Spleen (tissue), 11 donors: ENCODE measurements at regions not wholly inside any gene's neighbourhood (a gene's known extent, or its start where the extent isn't known, plus 50 kb on each side); places are given as distances from the start of the nearest gene placed in this dataset.

Experiments used
- DNase-seq: peaks from one replicate; pipeline ENCODE4 v3.0.0-alpha.2; 2020
- H3K27ac ChIP-seq, 8 donors: fragments of 200-600 bp; sonication (generic) in 7 of 8; 1 replicate in 4 of 8; 2 replicates in 4 of 8; pipeline versions ENCODE4 v1.5.0 to v1.8.0; 2016 to 2021; ENCODE audit warnings: inconsistent platforms in 4 of 8, mild to moderate bottlenecking in 4 of 8, moderate library complexity in 1 of 8
- H3K27me3 ChIP-seq, 7 donors: fragments of 200-600 bp; sonication (generic) in 6 of 7; replicated peaks in 1 of 7; 1 replicate in 4 of 7; 2 replicates in 3 of 7; pipeline versions ENCODE4 v1.5.0 to v1.8.0; 2016 to 2021; ENCODE audit warnings: inconsistent platforms in 3 of 7, mild to moderate bottlenecking in 1 of 7
- H3K36me3 ChIP-seq, 6 donors: fragments of 200-600 bp; sonication (generic) in 5 of 6; 1 replicate in 4 of 6; 2 replicates in 2 of 6; pipeline versions ENCODE4 v1.5.0 to v1.8.0; 2016 to 2021; ENCODE audit warnings: inconsistent platforms in 2 of 6
- H3K4me1 ChIP-seq, 6 donors: fragments of 200-600 bp; sonication (generic) in 5 of 6; 1 replicate in 3 of 6; 2 replicates in 3 of 6; pipeline versions ENCODE4 v1.5.0 to v1.8.0; 2016 to 2021; ENCODE audit warnings: inconsistent platforms in 3 of 6
- H3K4me3 ChIP-seq, 8 donors: fragments of 200-600 bp; sonication (generic) in 7 of 8; 1 replicate in 4 of 8; 2 replicates in 4 of 8; pipeline versions ENCODE4 v1.5.0 to v1.8.0; 2016 to 2021; ENCODE audit warnings: inconsistent platforms in 4 of 8, mild to moderate bottlenecking in 4 of 8, moderate library complexity in 2 of 8
- H3K9me3 ChIP-seq, 8 donors: fragments of 200-600 bp; sonication (generic) in 7 of 8; 1 replicate in 4 of 8; 2 replicates in 4 of 8; pipeline versions ENCODE4 v1.5.0 to v1.8.0; 2016 to 2021; ENCODE audit warnings: inconsistent platforms in 4 of 8
- CTCF ChIP-seq, 11 experiments: fragments of 200-600 bp in 7 of 11; fragments of 450-650 bp in 4 of 11; sonication (generic) in 4 of 11; IDR thresholded peaks in 8 of 11; conservative IDR thresholded peaks in 3 of 11; 1 replicate in 7 of 11; 2 replicates in 4 of 11; pipeline versions ENCODE4 v1.4.0 to v1.8.0; 2016 to 2021; ENCODE audit warnings: antibody characterized with exemption in 11 of 11, inconsistent platforms in 4 of 11, mild to moderate bottlenecking in 1 of 11
- POLR2A ChIP-seq, 3 donors: fragments of 450-650 bp; IDR thresholded peaks; one replicate each; pipeline ENCODE4 v1.5.1; 2017; ENCODE audit warnings: antibody characterized with exemption in 3 of 3, mild to moderate bottlenecking in 1 of 3
- POLR2AphosphoS5 ChIP-seq, 3 donors: sonication (generic); formaldehyde crosslinking; IDR thresholded peaks; one replicate each; pipeline ENCODE4 v1.5.1; 2017; ENCODE audit warnings: antibody characterized with exemption in 3 of 3
- WGBS, 5 donors: extraction: QIAGEN DNeasy Blood & Tissue Kit in 3 of 5; methylation state at CpG; one replicate each; pipeline versions ENCODE4 v1.1.5 to v1.1.7; 2013 to 2018; 5-methylcytosine and 5-hydroxymethylcytosine counted together
- intact Hi-C: fragments of 100-400 bp; cut with DNase I; formaldehyde crosslinking; loops from one replicate; pipeline ENCODE4 v1.15.0; 2023; ENCODE audit warnings: low total_unique reads
- donor health status: healthy with polysubstance abuse.
- donor health status: DM: no; HTN: no; CAD: no; lungs with moderate emphysema.
- donor health status: DM: no; HTN: no; CAD: no.
- donor health status: Bipolar disorder and iron deficiency.
- donor health status: healthy.
- donor health status: DM: no; HTN: no; CAD: no.
- donor health status: DM: yes; HTN: yes; CAD: no.

DNA sequence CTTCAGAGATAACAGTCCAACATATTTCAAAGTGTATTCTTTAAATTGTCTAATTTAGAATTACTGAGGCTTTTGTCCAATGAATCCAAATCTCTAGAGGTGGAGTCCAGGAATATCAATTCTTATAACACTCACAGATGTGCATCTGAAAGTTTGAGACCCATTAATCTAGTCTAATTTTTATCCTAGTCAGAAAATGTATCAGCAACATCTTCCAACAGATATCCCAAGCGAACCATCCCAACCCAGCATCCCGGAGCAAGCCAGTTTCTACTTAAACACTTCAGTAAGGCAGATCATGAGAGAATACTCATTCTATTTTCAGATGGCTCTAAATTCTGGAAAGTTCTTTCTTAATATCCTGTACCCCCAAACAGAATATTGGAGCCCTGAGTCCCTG is 113.5 kb downstream of the BBS10 start:
- WGBS, 5 donors: 95 to 96% (median 95%) methylated on average over 2 of the region's 2 CpGs
- Histone ChIP-seq H3K9me3 (no peaks in the 10 kb centered on the region), H3K4me1 (no peaks in the 10 kb centered on the region), H3K27ac (no peak overlapping the region), H3K4me3 (no peak overlapping the region), H3K27me3 (no peaks in the 10 kb centered on the region), H3K36me3 (no peaks in the 10 kb centered on the region)
- no peak for DNase-seq
- no peak for TF ChIP-seq POLR2A (IDR thresholded peaks at IDR 0.05)
- no peak for TF ChIP-seq POLR2AphosphoS5 (IDR thresholded peaks at IDR 0.05)
- intact Hi-C loops: no loop called here

- Histone ChIP-seq H3K9me3 (no peaks in the 10 kb centered on the region), H3K36me3 (no peaks in the 10 kb centered on the region), H3K27me3 (no peaks in the 10 kb centered on the region), H3K4me3 (no peak overlapping the region), H3K27ac (no peak overlapping the region), H3K4me1 (no peaks in the 10 kb centered on the region)
- TF ChIP-seq CTCF (IDR thresholded peaks at IDR 0.05 in 8 of 11, conservative IDR thresholded peaks at IDR 0.05 in 3 of 11) (no peak), POLR2AphosphoS5 (IDR thresholded peaks at IDR 0.05) (no peak), POLR2A (IDR thresholded peaks at IDR 0.05) (no peak)
- 89 to 100% (median 93%) methylated on average over 2 of the region's 2 CpGs for WGBS, 5 donors
- no peak for DNase-seq
- intact Hi-C loops: no loop called here
Observed at GRCh38 chr12:76232013-76232412, 116.2 kb downstream of the BBS10 start.

GRCh38 chr12:76226956-76227355 is 121.3 kb downstream of the BBS10 start:
- intact Hi-C loops: no loop called here
- TF ChIP-seq CTCF (IDR thresholded peaks at IDR 0.05 in 8 of 11, conservative IDR thresholded peaks at IDR 0.05 in 3 of 11): no peak
- TF ChIP-seq POLR2AphosphoS5 (IDR thresholded peaks at IDR 0.05): no peak
- TF ChIP-seq POLR2A (IDR thresholded peaks at IDR 0.05): no peak

DNA sequence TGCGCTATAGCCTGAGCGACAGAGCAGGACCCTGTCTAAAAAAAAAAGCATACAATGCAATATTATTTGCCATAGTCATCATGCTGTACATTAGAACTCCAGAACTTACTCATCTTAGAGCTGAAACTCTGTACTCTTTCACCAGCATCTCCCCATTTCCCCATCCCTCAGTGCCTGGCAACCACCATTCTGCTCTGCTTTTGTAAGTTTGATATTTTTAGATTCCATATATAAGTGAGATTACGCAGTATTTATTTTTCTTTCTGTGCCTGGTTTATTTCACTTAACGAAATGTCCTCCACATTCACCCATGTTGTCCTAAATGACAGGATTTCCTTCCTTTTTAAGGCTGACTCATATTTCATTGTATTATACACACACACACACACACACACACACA is 121.8 kb downstream of the BBS10 start:
- no peak overlapping the region for H3K4me3 ChIP-seq
- H3K27ac ChIP-seq: no peak overlapping the region
- no peak for TF ChIP-seq POLR2A (IDR thresholded peaks at IDR 0.05)
- TF ChIP-seq CTCF (IDR thresholded peaks at IDR 0.05 in 8 of 11, conservative IDR thresholded peaks at IDR 0.05 in 3 of 11): no peak
- TF ChIP-seq POLR2AphosphoS5 (IDR thresholded peaks at IDR 0.05): no peak
- H3K36me3 ChIP-seq: no peaks in the 10 kb centered on the region
- H3K4me1 ChIP-seq: no peaks in the 10 kb centered on the region
- intact Hi-C loops: no loop called here
- H3K27me3 ChIP-seq: no peaks in the 10 kb centered on the region
- WGBS, 5 donors: 69 to 77% (median 73%) methylated on average over 4 of the region's 4 CpGs
- no peaks in the 10 kb centered on the region for H3K9me3 ChIP-seq
- DNase-seq: no peak

More at GRCh38 chr12:76226956-76227355, 121.3 kb downstream of the BBS10 start:
- H3K27ac ChIP-seq: no peak overlapping the region
- no peaks in the 10 kb centered on the region for H3K36me3 ChIP-seq
- no peaks in the 10 kb centered on the region for H3K9me3 ChIP-seq
- no peaks in the 10 kb centered on the region for H3K4me1 ChIP-seq
- no peak overlapping the region for H3K4me3 ChIP-seq
- H3K27me3 ChIP-seq: no peaks in the 10 kb centered on the region
- no peak for DNase-seq
- 85 to 96% (median 93%) methylated on average over 1 of the region's 1 CpG for WGBS, 5 donors

GRCh38 chr12:76223869-76224268 is 124.3 kb downstream of the BBS10 start:
- H3K4me3 ChIP-seq: no peak overlapping the region
- intact Hi-C loops: no loop called here
- no peak for DNase-seq
- TF ChIP-seq POLR2AphosphoS5 (IDR thresholded peaks at IDR 0.05) (no peak), POLR2A (IDR thresholded peaks at IDR 0.05) (no peak), CTCF (IDR thresholded peaks at IDR 0.05 in 8 of 11, conservative IDR thresholded peaks at IDR 0.05 in 3 of 11) (no peak)
- no peaks in the 10 kb centered on the region for H3K36me3 ChIP-seq
- H3K9me3 ChIP-seq: no peaks in the 10 kb centered on the region
- H3K27ac ChIP-seq: no peak overlapping the region
- no peaks in the 10 kb centered on the region for H3K27me3 ChIP-seq
- no peaks in the 10 kb centered on the region for H3K4me1 ChIP-seq
